ENCODE measurements at regions not wholly inside any gene's neighbourhood (a gene's known extent, or its start where the extent isn't known, plus 50 kb on each side); places are given as distances from the start of the nearest gene placed in this dataset.

DNA sequence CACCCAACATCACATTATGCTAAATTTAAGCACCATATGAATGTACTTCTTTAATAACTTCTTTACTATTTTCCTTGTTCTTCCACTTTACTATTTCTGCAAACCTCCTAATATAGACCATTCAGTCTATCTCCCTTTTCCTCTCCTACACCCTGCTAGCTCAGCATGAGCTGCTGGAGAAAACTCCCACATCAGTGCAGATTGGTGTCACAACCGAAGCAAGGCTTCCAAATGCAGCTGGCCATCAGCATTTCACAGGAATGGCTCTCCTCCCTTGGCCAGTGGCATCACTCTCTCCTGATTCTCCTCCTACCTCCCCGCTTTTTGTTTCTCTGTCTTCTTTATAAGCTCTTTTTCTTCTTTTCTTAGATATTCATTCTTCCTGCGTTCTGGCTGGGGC, 118.7 kb upstream of the ZC3H12C start:
- ATAC-seq: no peak

DNA sequence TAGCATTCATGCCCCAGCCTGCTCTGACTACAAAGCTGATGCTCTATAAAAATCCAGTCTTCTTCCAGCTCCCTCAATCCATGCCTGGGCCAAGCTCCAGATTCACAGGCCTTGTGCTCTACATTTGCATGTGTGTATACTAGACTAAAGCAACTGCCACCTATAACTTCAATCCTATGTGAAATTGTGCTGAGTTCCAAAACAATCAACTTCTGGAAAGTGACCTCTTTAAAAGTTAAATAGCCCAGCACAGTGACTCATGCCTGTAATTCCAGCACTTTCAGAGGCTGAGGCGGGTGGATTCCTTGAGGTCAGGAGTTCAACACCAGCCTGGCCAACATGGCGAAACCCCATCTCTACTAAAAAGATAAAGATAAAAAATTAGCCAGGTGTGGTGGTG, 114.3 kb upstream of the ZC3H12C start:
- ATAC-seq: no peak

DNA sequence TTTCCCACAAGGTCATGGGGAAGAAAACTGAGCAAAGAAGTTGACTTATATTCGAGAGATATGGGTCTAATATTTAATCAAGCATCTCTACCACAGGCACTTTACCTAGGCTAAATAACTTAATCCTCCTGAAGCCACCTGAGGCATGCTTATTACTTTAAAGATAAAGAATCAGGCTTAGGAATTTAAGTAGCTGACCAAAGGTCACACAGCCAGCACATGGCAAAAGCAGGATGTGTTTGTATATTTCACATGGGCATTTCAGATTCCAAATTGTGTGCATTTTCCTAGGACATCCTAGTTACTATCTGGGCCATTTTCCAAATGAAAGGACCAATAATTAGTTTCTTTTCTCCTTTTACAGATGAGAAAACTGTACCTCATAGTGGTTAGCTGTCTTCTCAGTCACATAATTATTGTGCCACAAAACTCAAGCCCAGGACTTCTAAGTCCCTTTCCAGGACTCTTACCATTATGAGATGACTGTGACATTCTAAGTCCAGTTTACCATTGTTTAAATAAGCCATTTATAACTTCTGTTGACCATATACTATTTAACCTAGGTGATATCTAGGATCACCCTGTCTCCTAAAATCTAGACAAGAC, 112.1 kb upstream of the ZC3H12C start:
- ATAC-seq: no peak

DNA sequence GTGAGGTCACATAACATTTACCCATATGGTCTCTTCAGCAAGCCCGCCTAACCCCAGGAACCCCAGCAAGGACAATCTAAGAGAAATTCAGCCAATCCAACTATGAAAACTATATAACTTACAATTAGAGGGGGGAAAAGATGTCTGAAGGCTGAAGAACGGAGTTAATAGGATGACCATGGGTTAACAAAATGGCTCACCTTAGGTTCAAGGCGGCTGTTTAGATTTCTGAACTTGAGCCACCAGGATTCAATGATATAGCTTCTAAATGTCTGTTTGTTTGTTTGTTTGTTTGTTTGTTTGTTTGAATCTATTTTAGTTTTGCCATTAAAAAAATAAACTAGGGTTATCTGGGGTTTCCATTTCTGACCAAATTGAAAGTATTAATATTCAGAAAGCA, 109.8 kb upstream of the ZC3H12C start:
- no peak for ATAC-seq

DNA sequence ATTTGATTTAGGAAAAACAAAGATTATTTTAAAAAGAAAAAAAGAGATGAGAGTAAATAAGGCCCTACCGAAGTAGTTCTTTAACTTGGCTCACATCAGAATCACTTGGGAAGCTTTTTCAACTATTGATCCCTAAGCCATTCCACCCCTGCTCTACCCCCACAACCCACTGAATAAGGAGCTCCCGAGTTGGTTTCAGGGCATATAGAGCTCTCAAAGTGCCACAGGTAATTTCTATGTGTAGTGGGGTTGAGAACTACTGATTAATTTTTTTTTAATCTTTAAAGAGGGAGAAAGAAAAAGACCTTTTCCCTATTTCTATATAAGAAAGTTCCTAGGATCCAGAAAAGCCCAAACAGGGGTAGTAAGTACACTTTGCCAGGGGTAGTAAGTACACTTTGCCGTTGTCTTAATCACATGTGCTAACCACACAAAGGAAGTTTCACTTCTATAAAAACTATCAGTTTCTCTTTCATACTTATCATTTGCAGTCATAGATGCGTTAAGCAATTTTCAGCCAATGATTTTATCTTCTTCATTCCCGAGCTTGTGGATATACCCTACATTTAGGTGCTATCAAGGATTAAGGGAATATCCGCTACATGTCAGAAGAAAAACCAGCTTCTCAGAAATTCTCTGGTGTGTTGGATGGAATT, 108.4 kb upstream of the ZC3H12C start:
- ATAC-seq: no peak

DNA sequence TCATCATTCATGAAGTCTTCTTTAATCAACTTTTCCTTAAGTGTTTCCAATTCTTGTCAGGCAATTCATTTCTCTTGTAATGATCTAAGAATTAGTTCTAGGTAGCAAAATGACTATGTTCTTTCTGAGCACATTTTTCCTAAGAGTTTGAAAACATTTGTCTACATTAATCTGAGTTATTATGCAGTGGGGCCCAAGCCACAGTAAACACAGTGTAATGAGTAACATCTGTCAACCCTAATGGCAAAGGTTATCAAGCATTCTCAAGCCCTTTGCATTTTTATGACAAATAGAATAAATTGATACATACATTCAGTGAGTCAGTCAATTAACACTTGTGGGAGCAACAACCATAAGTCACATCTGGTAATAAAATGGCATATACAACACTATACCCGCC, 106.7 kb upstream of the ZC3H12C start:
- ATAC-seq: no peak

DNA sequence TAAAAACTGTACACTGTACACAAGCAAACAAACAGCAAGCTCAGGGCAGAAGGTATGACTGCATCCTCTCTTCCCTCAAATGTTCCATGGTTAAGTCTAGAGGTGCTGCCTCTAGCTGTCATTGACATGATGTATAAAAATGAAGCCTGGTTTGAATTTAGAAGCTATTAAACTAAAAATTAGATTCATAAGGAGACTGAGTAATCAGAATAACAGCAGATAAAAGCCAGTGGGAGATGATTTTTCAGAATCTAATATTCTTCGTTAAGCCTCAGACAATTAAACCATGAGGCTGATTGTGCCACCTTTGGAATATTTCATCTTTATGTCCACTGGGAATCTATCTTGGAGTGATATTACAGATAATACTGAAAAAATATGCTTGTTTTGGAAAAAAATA, 101.4 kb upstream of the ZC3H12C start:
- no peak for ATAC-seq

DNA sequence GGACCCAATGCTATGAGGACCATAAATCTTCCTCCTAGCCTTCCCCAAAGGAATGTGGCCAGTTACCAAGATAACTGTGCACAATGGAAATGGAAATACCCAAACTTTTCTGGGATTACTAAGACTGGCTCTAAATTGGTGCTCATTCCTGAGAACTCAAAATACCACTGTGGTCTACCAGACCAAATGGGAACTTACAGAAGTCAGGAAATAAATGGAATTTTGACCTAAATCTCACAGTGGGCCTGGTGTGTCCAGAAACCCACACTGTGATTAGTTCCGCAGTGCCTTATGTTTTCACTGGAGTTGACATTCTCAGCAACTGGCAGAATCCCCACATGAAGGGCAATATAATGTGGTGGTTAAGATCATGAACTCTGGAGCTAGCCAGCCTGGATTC, 99.4 kb upstream of the ZC3H12C start:
- ATAC-seq: no peak

DNA sequence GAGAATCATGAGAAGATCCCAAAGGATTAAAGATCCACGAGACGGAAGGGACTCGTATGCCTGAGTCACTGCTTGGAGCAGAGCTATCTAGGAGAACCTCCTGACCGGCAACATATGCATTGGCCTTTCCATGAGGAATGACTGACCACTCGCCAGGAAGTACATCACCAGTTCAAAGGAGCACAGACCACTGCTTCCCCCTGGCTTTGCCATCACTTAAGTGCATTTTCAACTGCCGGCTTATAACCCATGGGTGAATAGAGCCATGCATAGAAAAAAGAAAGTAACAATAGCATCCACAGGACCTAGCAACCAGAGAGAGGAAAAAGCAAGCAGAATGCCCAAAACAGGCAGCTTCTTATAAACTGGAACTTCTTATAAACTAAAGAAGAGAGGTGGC, 98.3 kb upstream of the ZC3H12C start:
- ATAC-seq: no peak

DNA sequence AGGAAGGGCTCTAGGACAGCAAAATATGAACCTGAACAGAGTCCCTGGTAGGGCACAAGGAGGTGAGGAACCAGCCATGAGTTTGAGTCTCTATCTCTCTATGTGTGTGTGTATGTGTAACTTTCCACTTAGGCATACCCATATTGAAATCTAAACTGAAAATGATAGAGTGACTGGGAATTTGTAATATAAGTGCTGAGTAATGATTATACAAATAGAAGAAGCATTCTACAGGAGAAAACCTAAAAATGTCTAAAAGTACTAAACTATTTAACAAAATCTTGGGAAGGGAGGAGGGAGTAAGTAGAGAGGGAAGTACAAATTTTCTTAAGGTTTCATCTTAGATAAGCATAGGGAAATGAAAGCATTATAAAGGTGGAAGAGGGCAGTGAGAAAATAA, 97.1 kb upstream of the ZC3H12C start:
- no peak for ATAC-seq

DNA sequence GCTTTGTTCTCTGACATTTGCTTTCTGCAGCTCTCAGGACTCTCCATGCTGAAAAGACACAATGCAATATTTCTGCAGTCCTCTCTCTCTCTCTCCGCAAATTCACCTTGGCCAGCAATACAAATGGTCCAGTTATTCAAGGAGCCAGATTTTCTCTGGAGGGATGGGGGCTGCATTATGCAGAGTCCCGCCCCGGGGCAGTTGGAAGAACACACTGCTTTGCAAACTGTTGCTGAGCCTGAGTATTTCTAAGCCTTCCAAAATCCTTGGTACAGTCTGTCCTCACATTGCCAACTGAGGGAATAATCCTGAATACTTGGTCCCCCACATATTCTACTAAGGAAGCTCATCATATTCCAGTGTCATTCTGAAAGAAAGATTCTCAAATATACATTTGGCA, 94.3 kb upstream of the ZC3H12C start:
- ATAC-seq: no peak

DNA sequence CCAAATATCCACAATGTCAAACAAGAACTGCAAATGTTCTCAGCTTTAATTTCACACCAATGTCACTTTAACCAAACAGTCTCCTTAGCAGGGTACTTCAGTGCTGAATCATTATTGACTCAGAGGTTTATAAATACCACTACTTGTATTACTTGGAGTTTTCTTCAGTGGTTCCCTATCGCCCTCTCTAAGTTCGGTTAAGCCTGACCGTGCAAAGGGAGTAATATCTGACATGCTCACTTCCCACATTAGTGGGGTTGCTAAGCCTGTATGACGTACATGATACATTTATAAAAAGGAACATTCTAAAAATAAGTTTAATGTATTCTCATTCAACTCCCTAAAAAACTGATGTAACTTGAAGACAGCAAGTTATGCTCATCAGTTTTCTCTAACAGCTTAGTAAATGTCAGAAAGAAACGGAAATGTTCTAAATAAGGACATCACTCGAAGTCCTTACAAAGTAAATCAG, 93.1 kb upstream of the ZC3H12C start:
- ATAC-seq: no peak

DNA sequence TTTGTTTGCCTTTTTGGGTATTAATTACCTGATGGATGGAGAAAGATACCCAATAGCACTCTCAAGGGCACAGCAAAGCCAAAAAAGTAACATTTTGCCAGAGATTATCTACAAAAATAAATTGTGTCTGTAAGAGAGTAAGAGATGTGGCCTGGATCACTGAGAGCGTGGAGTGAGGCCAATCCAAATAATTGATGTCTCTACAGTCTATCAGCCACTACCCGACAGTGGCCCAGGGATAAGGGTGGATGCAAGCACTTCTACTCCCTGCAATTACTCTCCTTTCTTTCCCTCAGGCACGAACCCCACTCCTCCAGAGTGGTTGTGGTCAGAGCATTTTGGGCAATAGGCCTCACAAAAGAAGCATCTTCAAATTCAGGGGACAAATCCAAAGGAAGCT, 92.3 kb upstream of the ZC3H12C start:
- no peak for ATAC-seq

DNA sequence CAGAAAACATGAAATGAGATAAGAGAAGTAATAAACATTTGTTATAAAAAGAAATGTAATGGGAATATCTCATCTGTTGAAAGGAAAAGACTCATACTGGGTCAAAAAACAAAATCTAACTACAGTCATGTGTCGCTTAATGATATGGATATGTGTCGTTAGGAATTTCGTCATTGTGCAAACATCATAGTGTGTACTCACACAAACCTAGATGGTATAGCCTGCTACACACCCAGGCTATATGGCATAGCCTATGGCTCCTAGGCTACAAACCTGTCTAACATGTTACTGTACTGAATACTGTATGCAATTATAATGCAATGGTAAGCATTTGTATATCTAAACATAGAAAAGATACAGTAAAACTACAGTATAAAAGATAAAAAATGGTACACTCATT, 89.8 kb upstream of the ZC3H12C start:
- peak; percentile 70 for ATAC-seq

DNA sequence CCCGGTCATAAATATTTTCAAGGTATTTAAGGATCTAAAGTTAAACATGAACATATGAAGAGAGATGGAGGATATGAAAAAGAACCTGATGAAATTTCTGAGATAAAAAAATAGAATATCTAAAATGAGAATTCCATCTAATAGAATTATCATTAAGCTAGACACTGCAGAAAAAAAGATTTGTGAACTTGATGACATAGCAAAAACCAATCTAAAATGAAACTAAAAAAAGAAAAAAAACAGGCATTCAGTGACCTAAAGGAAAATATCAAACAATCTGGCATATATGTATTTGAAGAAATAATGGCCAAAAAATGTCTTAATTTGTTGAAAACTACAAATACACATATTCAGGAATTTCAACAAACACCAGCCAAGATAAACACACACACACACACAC, 81.6 kb upstream of the ZC3H12C start:
- no peak for ATAC-seq

DNA sequence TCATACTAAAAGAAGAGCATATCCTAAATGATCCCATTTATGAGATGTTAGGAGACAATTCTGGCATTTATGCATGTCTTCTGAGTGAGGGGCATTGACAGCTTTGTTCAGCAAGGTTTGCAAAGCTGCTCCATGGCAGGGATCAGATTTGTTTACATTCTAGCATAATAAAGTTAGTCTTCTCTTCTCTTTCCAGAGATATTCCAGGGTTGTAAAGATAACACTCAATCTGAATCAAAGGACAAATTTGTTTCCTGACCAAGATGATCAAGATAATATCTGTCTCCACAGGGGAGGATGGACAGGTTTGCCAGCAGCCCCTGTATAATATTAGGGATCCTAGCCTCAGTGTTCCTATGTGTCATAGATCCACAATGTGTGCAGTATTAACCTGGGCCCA, 77.5 kb upstream of the ZC3H12C start:
- no peak for ATAC-seq

DNA sequence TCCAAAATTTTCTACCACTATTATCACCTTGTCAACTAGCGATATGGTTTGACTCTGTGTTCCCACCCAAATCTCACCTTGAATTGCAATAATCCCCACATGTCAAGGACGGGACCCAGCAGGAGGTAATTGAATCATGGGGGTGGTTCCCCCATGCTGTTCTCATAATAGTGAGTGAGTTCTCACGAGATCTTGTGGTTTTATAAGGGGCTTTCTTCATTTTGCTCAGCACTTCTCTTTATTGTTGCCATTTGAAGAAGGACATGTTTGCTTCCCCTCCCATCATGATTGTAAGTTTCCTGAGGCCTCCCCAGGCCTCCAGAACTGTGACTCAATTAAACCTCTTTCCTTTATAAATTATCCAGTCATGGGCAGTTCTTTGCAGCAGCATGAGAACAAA, 73.5 kb upstream of the ZC3H12C start:
- ATAC-seq: no peak

DNA sequence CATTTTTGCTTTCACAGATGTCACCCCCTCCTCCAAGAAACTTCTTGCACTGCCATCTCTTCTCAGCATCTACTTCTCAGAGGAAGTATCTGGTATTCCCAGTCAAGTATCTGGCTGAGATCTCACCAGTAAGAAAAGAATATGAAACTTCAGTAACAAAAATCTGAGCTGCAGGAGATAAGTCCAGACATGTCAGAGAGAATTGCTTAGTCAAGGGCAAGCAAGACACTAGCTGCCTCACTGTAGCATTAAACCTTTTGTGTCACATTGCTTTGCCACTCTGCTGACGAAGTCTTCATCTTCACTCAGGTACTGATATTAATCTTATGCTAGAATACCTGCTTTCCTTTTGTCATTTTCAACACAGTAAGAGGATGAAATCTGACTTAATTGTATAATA, 70.6 kb upstream of the ZC3H12C start:
- ATAC-seq: peak; percentile 85

DNA sequence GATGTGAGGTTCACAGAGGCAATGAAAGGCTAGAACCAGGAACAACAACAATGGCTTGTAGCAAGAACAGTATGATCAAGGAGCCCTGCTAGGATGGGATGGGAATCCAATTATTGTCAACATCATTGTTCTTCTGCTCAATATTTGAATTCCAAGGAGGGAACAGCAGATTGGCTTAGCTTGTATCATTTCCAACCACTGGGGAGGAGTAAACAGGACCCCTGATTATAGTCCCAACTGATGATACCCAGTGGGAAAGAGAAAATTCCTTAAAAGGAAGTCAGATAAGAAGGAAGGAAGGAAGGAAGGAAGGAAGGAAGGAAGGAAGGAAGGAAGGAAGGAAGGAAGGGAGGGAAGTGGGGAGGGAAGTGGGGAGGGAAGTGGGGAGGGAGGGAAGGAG, 69.5 kb upstream of the ZC3H12C start:
- no peak for ATAC-seq

DNA sequence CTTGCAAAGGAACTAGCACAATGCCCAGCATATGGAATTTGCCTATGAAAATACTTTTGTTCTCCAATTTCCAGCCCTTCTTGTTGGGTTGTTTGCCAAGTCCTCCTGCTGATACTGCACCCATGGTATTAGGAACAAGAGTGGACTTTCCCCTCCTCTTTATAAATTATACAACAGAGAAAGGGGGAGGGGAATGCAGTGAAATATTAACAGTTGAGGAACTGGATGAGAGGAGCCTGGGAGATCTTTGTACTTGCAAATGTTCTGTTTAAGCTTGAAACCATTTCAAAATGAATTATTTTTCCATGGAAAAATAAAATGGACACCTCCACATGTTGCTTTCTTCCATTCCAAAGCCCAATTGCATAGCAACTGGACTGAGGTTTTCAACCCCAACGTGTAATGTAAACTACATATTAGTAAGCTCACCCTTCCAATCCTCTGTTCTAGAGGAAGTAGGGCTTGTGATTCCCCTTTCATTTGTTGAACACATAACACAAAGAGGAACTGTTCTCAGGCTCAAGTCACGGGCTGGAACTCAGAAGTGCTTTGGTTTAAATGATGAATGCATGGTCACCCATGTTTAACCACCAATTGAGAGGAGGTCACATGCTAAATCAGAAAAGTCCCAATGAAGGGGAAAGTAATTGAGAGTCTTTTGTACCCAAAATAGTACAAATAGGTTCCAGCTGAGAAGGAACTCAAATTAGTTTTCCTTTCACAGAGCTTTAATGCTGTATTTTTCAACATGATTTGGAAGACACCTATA, 66.2 kb upstream of the ZC3H12C start:
- ATAC-seq: no peak

DNA sequence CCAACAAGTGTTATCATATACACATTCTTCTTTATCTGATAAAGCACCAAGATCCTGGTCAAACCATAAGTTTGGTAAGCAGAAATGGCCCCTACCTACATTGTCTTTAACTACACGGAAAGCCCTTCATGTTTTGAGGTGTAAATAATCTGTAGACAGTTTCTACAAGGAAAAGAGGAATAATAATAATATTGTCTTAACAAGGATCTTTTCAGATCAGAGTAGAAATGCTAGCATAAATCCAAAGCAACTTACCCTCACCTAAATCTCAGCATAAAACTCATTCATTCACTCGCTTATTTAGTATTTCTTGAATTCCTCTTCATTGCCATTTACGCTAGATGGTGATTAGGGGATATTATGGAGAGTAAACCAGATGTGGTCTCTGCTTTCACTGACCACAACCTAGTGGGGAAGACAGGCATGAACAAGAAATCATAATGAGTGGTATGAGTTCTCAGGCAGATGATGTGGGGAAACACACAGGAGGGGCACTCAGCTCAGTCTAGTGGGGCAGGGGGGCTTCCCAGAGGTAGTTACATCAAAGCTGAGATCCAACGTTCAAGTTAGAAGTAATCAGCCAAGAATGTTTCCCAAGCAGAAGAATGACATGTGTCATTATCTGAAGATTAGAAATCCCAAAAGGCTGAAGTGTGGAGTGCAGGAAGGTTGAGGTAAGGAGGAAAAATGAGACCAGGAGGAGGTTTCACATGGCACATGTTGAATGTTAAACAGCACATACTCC, 65.4 kb upstream of the ZC3H12C start:
- ATAC-seq: no peak

DNA sequence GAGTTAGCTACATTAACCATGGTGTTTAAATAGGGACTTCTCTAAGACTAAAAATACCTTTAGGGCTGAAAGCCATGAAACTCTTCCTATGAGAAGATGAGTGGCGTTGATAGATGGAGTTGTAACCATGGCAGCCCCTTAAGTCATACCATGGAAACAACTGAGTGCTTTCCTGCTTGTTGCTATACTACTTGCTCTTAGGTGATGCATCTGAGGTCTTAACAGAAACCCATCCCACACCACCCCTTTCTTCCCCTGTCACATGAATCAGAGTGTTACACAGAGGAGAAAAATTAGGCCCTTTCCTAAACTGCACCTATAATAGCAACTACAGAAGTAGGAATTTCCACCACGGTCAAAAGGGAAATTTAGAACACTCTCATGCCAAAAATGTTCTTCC, 64.3 kb upstream of the ZC3H12C start:
- ATAC-seq: no peak

DNA sequence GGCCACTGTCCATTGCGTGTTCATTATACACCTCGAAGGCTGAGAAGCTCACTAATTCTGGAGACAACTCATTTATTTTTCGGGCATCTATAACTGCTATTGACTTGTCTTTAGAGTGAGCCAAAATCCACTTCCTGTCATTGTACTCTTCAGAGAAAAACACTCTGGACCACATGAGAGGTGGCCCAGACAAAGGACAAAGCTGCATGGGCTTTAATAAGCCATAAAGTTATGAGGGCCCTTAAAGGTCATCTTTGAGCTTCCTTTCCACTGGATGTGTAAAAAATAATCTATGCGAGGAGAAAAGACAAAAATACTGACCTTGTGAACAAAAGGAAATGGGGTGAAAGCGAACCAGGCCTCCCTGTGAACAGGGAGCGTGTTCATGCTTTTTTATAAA, 63.5 kb upstream of the ZC3H12C start:
- ATAC-seq: no peak
